Hepatocyte (in vitro differentiated cells): ENCODE measurements at regions not wholly inside any gene's neighbourhood (a gene's known extent, or its start where the extent isn't known, plus 50 kb on each side); places are given as distances from the start of the nearest gene placed in this dataset.

Experiments used
- DNase-seq: peaks from one replicate; pipeline ENCODE4 v3.0.0-alpha.2; 2016; ENCODE audit warnings: low spot score
- H2AFZ ChIP-seq: fragments of 200-600 bp; sonication (generic); 2 replicates; pipeline ENCODE4 v1.6.0; 2016; ENCODE audit warnings: antibody characterized with exemption, mild to moderate bottlenecking
- H3K27ac ChIP-seq: fragments of 200-600 bp; sonication (generic); 2 replicates; pipeline ENCODE4 v1.5.1; 2016; ENCODE audit warnings: mild to moderate bottlenecking
- H3K27me3 ChIP-seq: fragments of 200-600 bp; sonication (generic); 2 replicates; pipeline ENCODE4 v1.6.1; 2016
- H3K36me3 ChIP-seq: fragments of 200-600 bp; sonication (generic); replicated peaks from 2 replicates; pipeline ENCODE4 v1.5.1; 2016; ENCODE audit warnings: low read depth; ENCODE audit not compliant: insufficient read depth
- H3K4me1 ChIP-seq: fragments of 200-600 bp; sonication (generic); 2 replicates; pipeline ENCODE4 v1.5.1; 2016; ENCODE audit warnings: mild to moderate bottlenecking, moderate library complexity; ENCODE audit not compliant: insufficient read depth
- H3K4me2 ChIP-seq: fragments of 200-600 bp; sonication (generic); 2 replicates; pipeline ENCODE4 v1.6.0; 2016
- H3K4me3 ChIP-seq: fragments of 200-600 bp; sonication (generic); 2 replicates; pipeline ENCODE4 v1.5.1; 2016; ENCODE audit warnings: mild to moderate bottlenecking
- H3K79me2 ChIP-seq: fragments of 200-600 bp; sonication (generic); 2 replicates; pipeline ENCODE4 v1.6.0; 2017; ENCODE audit warnings: mild to moderate bottlenecking
- H3K9me2 ChIP-seq: fragments of 200-600 bp; sonication (generic); replicated peaks from 2 replicates; pipeline ENCODE4 v1.6.0; 2017; ENCODE audit warnings: mild to moderate bottlenecking; ENCODE audit not compliant: insufficient read depth
- H3K9me3 ChIP-seq: fragments of 200-600 bp; sonication (generic); 2 replicates; pipeline ENCODE4 v1.5.1; 2016; ENCODE audit warnings: low read depth, mild to moderate bottlenecking
- H4K20me1 ChIP-seq: fragments of 200-600 bp; sonication (generic); 2 replicates; pipeline ENCODE4 v1.6.0; 2016; ENCODE audit warnings: mild to moderate bottlenecking; ENCODE audit not compliant: insufficient read depth, poor library complexity, severe bottlenecking
- CTCF ChIP-seq: fragments of 200-600 bp; sonication (generic); IDR thresholded peaks from 2 replicates; pipeline ENCODE4 v1.5.1; 2016; ENCODE audit warnings: antibody characterized with exemption, mild to moderate bottlenecking; ENCODE audit not compliant: poor library complexity
- EZH2 ChIP-seq: fragments of 200-600 bp; sonication (generic); IDR thresholded peaks from 2 replicates; pipeline ENCODE4 v1.6.1; 2016; ENCODE audit warnings: antibody characterized with exemption, mild to moderate bottlenecking, borderline replicate concordance
- EZH2phosphoT487 ChIP-seq: fragments of 200-600 bp; sonication (generic); IDR thresholded peaks from one replicate; pipeline ENCODE4 v1.6.1; 2018; ENCODE audit warnings: antibody characterized with exemption, mild to moderate bottlenecking, low read depth, moderate library complexity; ENCODE audit not compliant: unreplicated experiment, severe bottlenecking
- WGBS: methylation state at CpG from one replicate; pipeline ENCODE4 v1.1.6; 2016; ENCODE audit warnings: low lambda C conversion rate; ENCODE audit errors: missing lambda C conversion rate; 5-methylcytosine and 5-hydroxymethylcytosine counted together

GRCh38 chr5:175121457-175121856, 322.5 kb downstream of the DRD1 start:
- WGBS: 80% methylated on average over 2 of the region's 2 CpGs
- no peak overlapping the region for H3K27ac ChIP-seq
- no peaks in the 10 kb centered on the region for H4K20me1 ChIP-seq
- H3K9me3 ChIP-seq: no peaks in the 10 kb centered on the region
- no peak overlapping the region for H3K4me2 ChIP-seq
- TF ChIP-seq CTCF (no peak), EZH2 (no peak), EZH2phosphoT487 (no peak)
- no peaks in the 10 kb centered on the region for H3K36me3 ChIP-seq
- no peaks in the 10 kb centered on the region for H3K79me2 ChIP-seq
- no peaks in the 10 kb centered on the region for H3K4me1 ChIP-seq
- no peak for DNase-seq
- H3K9me2 ChIP-seq: no peaks in the 10 kb centered on the region
- no peak overlapping the region for H2AFZ ChIP-seq
- H3K4me3 ChIP-seq: no peak overlapping the region
- H3K27me3 ChIP-seq: peaks cover 4% of the 10 kb centered on the region

GRCh38 chr5:175120412-175120811, 323.6 kb downstream of the DRD1 start:
- Histone ChIP-seq H3K9me3 (no peaks in the 10 kb centered on the region), H3K4me2 (no peak overlapping the region), H3K4me1 (no peaks in the 10 kb centered on the region), H3K27ac (no peak overlapping the region), H2AFZ (no peak overlapping the region), H3K27me3 (peaks cover 6% of the 10 kb centered on the region), H3K9me2 (no peaks in the 10 kb centered on the region), H4K20me1 (no peaks in the 10 kb centered on the region), H3K4me3 (no peak overlapping the region), H3K36me3 (no peaks in the 10 kb centered on the region), H3K79me2 (no peaks in the 10 kb centered on the region)
- 84% methylated on average over 7 of the region's 7 CpGs for WGBS
- no peak for DNase-seq
- TF ChIP-seq EZH2 (no peak), CTCF (no peak), EZH2phosphoT487 (no peak)

- WGBS: 67% methylated on average over 3 of the region's 3 CpGs
- Histone ChIP-seq H3K4me2 (no peak overlapping the region), H3K27ac (no peak overlapping the region), H3K27me3 (peaks cover 7% of the 10 kb centered on the region), H3K9me3 (no peaks in the 10 kb centered on the region), H2AFZ (no peak overlapping the region), H4K20me1 (no peaks in the 10 kb centered on the region), H3K79me2 (no peaks in the 10 kb centered on the region), H3K9me2 (no peaks in the 10 kb centered on the region), H3K4me3 (no peak overlapping the region), H3K36me3 (no peaks in the 10 kb centered on the region), H3K4me1 (no peaks in the 10 kb centered on the region)
- no peak for DNase-seq
- TF ChIP-seq EZH2 (no peak), EZH2phosphoT487 (no peak), CTCF (no peak)
Observed at GRCh38 chr5:175118700-175119309, 325.2 kb downstream of the DRD1 start.
